Fibroblast of lung (primary cell): ENCODE measurements at regions not wholly inside any gene's neighbourhood (a gene's known extent, or its start where the extent isn't known, plus 50 kb on each side); places are given as distances from the start of the nearest gene placed in this dataset.

Experiments
- DNase-seq, 2 donors: peaks; one replicate each; pipeline versions ENCODE4 v3.0.0 to v3.0.0-alpha.2; 2010; ENCODE audit warnings: low read depth in 2 of 2
- H2AFZ ChIP-seq: 2 replicates; pipeline ENCODE4 v1.5.1; 2012; ENCODE audit warnings: low read length, control low read depth, inconsistent platforms
- H3K27ac ChIP-seq: 2 replicates; pipeline ENCODE4 v1.5.1; 2011; ENCODE audit warnings: low read length, control low read depth; ENCODE audit not compliant: insufficient read depth
- H3K27me3 ChIP-seq: 2 replicates; pipeline ENCODE4 v1.5.1; 2011; ENCODE audit warnings: mild to moderate bottlenecking, low read length; ENCODE audit not compliant: control insufficient read depth, insufficient read depth
- H3K36me3 ChIP-seq: 2 replicates; pipeline ENCODE4 v1.5.1; 2011; ENCODE audit warnings: low read length; ENCODE audit not compliant: control insufficient read depth, insufficient read depth
- H3K4me1 ChIP-seq: 2 replicates; pipeline ENCODE4 v1.5.1; 2011; ENCODE audit warnings: low read length; ENCODE audit not compliant: control insufficient read depth, insufficient read depth; ENCODE audit errors: extremely low read depth
- H3K4me2 ChIP-seq: 2 replicates; pipeline ENCODE4 v1.5.1; 2011; ENCODE audit warnings: low read length, control low read depth; ENCODE audit not compliant: insufficient read depth; ENCODE audit errors: extremely low read depth
- H3K4me3 ChIP-seq, 4 experiments: fragments of 200-600 bp in 1 of 4; sonication (generic) in 1 of 4; replicated peaks in 1 of 4; 2 replicates each; pipeline ENCODE4 v1.5.1; 2011 to 2016; ENCODE audit warnings: low read length in 4 of 4, low read depth in 3 of 4, mild to moderate bottlenecking in 3 of 4, control low read depth in 2 of 4, inconsistent platforms in 1 of 4, mixed read lengths in 1 of 4; ENCODE audit not compliant: insufficient read depth in 1 of 4; ENCODE audit errors: control extremely low read depth in 1 of 4
- H3K79me2 ChIP-seq: 2 replicates; pipeline ENCODE4 v1.5.1; 2012; ENCODE audit warnings: mild to moderate bottlenecking, low read length, inconsistent platforms; ENCODE audit not compliant: control insufficient read depth, insufficient read depth
- H3K9ac ChIP-seq: 2 replicates; pipeline ENCODE4 v1.5.1; 2011; ENCODE audit warnings: mild to moderate bottlenecking, low read length, control low read depth; ENCODE audit not compliant: insufficient read depth
- H3K9me3 ChIP-seq: 2 replicates; pipeline ENCODE4 v1.5.1; 2012; ENCODE audit warnings: low read depth, low read length; ENCODE audit not compliant: control insufficient read depth, insufficient read depth
- H4K20me1 ChIP-seq: 2 replicates; pipeline ENCODE4 v1.5.1; 2011; ENCODE audit warnings: low read length; ENCODE audit not compliant: control insufficient read depth, insufficient read depth; ENCODE audit errors: extremely low read depth
- CTCF ChIP-seq, 2 donors: IDR thresholded peaks in 1 of 2; conservative IDR thresholded peaks in 1 of 2; 1 replicate in 1 of 2; 2 replicates in 1 of 2; pipeline ENCODE4 v1.5.1; 2011 to 2012; ENCODE audit warnings: low read length in 2 of 2, control low read depth in 1 of 2, inconsistent platforms in 1 of 2, low read depth in 1 of 2, mild to moderate bottlenecking in 1 of 2
- EZH2 ChIP-seq: IDR thresholded peaks from 2 replicates; pipeline ENCODE4 v1.5.1; 2012; ENCODE audit warnings: low read length, control low read depth, mild to moderate bottlenecking; ENCODE audit errors: missing control alignments

- no peak overlapping the region for H3K4me2 ChIP-seq
- H4K20me1 ChIP-seq: no peaks in the 10 kb centered on the region
- no peaks in the 10 kb centered on the region for H3K79me2 ChIP-seq
- no peak overlapping the region for H2AFZ ChIP-seq
- H3K36me3 ChIP-seq: no peaks in the 10 kb centered on the region
- no peak for TF ChIP-seq CTCF (conservative IDR thresholded peaks at IDR 0.05 in 1 of 2, IDR thresholded peaks at IDR 0.05 in 1 of 2; ENCODE audit: low read depth in 1 of 2, low read length in 2 of 2)
- TF ChIP-seq EZH2: no peak
- no peaks in the 10 kb centered on the region for H3K27me3 ChIP-seq
- DNase-seq: no peak
- H3K27ac ChIP-seq: no peak overlapping the region
- H3K9me3 ChIP-seq: no peaks in the 10 kb centered on the region
- no peaks in the 10 kb centered on the region for H3K4me1 ChIP-seq
- no peak overlapping the region for H3K4me3 ChIP-seq
- H3K9ac ChIP-seq: no peak overlapping the region
Observed at GRCh38 chr10:83702731-83703130, 436.6 kb upstream of the GHITM start.

- TF ChIP-seq EZH2: no peak
- TF ChIP-seq CTCF (conservative IDR thresholded peaks at IDR 0.05 in 1 of 2, IDR thresholded peaks at IDR 0.05 in 1 of 2; ENCODE audit: low read depth in 1 of 2, low read length in 2 of 2): no peak
- no peaks in the 10 kb centered on the region for H3K79me2 ChIP-seq
- H3K9me3 ChIP-seq: no peaks in the 10 kb centered on the region
Observed at GRCh38 chr10:83706120-83706519, 433.2 kb upstream of the GHITM start.

GRCh38 chr10:83706952-83707582, 432.2 kb upstream of the GHITM start:
- no peak overlapping the region for H3K4me3 ChIP-seq
- H3K4me1 ChIP-seq: no peaks in the 10 kb centered on the region
- no peaks in the 10 kb centered on the region for H3K27me3 ChIP-seq

More at GRCh38 chr10:83706120-83706519, 433.2 kb upstream of the GHITM start:
- H3K4me2 ChIP-seq: no peak overlapping the region
- no peaks in the 10 kb centered on the region for H3K36me3 ChIP-seq
- H3K27ac ChIP-seq: no peak overlapping the region
- no peak overlapping the region for H2AFZ ChIP-seq
- H3K9ac ChIP-seq: no peak overlapping the region
- no peak for DNase-seq
- no peaks in the 10 kb centered on the region for H4K20me1 ChIP-seq
- H3K4me1 ChIP-seq: no peaks in the 10 kb centered on the region
- no peaks in the 10 kb centered on the region for H3K27me3 ChIP-seq
- no peak overlapping the region for H3K4me3 ChIP-seq

More at GRCh38 chr10:83706952-83707582, 432.2 kb upstream of the GHITM start:
- Histone ChIP-seq H2AFZ (no peak overlapping the region), H3K4me2 (no peak overlapping the region), H3K36me3 (no peaks in the 10 kb centered on the region), H3K9me3 (no peaks in the 10 kb centered on the region), H3K27ac (no peak overlapping the region), H4K20me1 (no peaks in the 10 kb centered on the region), H3K79me2 (no peaks in the 10 kb centered on the region), H3K9ac (no peak overlapping the region)
- TF ChIP-seq EZH2 (no peak), CTCF (conservative IDR thresholded peaks at IDR 0.05 in 1 of 2, IDR thresholded peaks at IDR 0.05 in 1 of 2; ENCODE audit: low read depth in 1 of 2, low read length in 2 of 2) (no peak)
- no peak for DNase-seq
